ENCODE measurements at regions not wholly inside any gene's neighbourhood (a gene's known extent, or its start where the extent isn't known, plus 50 kb on each side); places are given as distances from the start of the nearest gene placed in this dataset.

DNA sequence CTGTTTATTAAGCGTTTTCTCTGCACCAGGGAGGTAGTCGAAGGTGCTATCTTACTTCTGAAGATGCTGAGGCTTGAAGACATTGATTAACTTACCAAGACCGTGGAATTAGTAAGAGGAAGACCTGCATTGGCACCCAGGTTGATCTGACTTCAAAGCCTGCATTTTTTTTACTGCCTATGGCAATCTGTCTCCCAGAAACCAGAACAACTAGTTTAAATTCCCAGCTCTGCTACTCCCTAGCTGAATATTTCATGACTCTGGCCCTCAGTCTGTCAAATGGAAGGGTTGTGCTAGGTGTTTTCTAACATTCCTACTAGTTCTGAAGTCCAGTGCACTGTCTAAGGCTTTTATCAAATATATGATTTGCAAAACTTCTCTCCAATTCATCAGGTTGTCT is 52.0 kb upstream of the GRAMD1B start:
- no peak for DNase-seq (ENCODE audit: low read depth)

- DNase-seq (ENCODE audit: low read depth) = no peak
These were observed 52.7 kb upstream of the GRAMD1B start for GRCh38 chr11:123377355-123377754.

GRCh38 chr11:123375832-123376231 is 54.2 kb upstream of the GRAMD1B start:
- DNase-seq (ENCODE audit: low read depth) = no peak

DNA sequence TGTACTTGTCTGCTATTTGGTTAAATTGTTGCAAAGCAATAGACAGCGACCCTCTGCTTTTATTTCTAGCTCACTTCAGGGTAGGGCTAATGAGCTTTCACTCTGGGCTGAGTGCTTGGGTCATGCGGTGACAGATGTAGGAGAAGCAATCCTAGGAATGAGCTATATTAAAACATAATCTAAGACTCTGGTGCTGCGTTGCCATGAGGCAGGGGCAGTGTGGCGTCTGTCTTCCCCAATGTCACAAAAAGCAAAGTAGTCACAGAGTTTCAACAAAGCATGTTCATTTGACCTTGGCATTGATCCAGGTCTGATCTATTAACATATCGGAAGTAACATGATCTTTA is 55.5 kb upstream of the GRAMD1B start:
- DNase-seq (ENCODE audit: low read depth) = no peak

- no peak for DNase-seq (ENCODE audit: low read depth)
These were observed 56.1 kb upstream of the GRAMD1B start for GRCh38 chr11:123373754-123374621.

GRCh38 chr11:123371506-123372297 is 58.4 kb upstream of the GRAMD1B start:
- no peak for DNase-seq (ENCODE audit: low read depth)

- no peak for DNase-seq (ENCODE audit: low read depth)
These were observed 63.1 kb upstream of the GRAMD1B start for GRCh38 chr11:123366924-123367323.

DNA sequence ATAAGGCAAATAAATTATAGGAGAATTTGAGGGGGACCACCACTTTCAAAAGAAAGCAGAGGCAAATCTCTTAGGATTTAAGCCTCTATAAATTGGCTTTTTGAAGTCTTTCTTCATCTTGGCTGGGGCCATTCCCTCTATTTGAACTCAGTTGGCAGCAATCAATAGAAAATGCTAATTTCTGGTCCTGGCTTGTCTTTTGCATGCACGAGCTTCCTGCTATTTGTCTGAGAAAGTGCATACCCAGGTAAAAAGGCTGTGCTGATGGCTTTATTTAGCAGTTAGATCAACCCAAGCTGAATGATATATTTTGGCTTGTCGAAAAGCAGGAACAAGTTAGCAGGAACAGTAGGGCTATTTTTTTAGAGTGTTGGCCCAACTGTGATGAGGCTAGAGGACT is 64.1 kb upstream of the GRAMD1B start:
- no peak for DNase-seq (ENCODE audit: low read depth)

GRCh38 chr11:123364080-123364479 is 66.0 kb upstream of the GRAMD1B start:
- no peak for DNase-seq (ENCODE audit: low read depth)

GRCh38 chr11:123363556-123363955 is 66.5 kb upstream of the GRAMD1B start:
- DNase-seq (ENCODE audit: low read depth) = no peak

DNA sequence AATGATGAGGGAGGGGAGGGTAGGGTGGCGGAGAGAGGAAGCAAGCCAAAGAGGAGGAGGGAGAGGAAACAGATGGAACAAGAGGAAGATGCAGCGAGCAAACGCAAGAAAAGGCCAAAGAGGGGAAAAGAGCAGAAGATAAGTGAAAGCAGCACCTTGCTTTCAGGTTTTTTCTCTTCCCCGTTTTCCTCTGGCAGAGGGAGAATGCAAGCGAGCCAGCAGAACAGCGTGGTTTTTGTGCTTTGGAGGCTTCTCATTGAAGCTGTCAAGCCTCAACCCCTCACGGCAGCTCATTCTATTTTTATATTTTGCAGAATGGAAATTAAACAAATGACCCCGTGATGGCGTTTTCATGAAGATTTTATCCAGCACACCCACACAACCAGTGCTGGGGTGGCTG is 67.1 kb upstream of the GRAMD1B start:
- DNase-seq (ENCODE audit: low read depth) = no peak

DNA sequence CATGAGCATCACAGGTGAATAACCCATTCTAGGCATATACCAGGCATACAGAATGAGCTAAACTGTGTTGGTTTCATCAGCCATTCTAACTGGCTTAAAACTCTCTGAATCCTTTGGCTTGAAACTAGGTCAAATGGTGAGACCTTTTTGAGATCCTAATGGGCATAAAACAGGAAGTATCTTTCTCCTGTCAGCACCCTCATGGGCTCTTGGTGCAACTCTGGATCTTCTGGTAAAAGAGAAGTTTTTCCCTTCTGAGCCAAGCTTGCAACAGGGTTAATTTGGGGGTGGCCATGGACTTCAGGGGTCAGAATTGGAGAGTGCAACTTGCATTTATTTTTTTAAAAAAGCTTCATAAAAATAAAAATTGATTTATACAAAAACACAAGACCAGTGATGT is 67.9 kb upstream of the GRAMD1B start:
- DNase-seq (ENCODE audit: low read depth) = no peak

DNA sequence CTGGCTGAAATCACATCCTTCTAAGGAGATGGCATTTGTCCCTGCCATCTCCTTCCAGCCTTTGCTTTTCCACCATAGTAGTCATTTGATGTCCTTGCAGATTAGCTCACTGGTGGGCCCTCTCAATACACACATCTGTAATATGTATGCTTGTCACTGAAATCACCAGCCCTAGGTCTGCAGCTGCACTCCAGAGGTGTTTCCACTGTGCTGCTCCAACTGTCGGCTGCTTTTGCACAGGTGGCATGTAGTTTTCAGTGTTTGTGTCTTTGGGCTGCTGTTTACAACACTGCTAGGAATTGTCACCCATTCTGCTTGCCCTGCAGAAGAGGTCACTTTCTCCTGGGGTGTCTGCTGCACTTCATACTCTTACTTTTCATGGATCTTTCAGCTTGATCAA is 69.0 kb upstream of the GRAMD1B start:
- no peak for DNase-seq (ENCODE audit: low read depth)

DNA sequence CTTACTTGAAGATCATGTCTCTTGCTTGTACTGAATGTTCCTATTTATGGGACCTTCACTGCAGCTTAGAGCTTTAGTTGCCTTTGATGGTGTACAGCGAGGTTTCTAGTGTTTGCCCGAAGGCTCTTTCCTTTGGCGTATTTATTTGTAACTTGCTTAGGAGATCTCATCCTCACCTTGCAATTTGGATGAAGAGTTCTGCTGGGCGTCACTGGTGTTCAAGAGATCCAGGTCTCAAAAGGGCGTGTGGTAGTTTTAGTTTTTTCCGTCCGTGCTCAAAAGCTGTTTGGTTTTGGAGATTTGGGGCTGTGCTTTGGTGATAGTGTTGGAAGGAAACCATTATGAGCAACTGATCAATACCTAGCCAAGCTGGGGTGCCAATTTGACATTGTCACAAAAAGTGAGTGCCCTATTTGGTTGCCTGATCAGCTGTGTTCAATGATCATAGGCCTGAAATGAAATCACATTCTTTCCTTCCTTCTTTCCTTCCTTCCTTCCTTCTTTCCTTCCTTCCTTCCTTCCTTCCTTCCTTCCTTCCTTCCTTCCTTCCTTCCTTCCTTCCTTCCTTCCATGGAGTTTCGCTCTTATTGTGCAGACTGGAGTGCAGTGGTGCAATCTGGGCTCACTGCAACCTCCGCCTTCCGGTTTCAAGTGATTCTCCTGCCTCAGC is 69.7 kb upstream of the GRAMD1B start:
- no peak for DNase-seq (ENCODE audit: low read depth)

DNA sequence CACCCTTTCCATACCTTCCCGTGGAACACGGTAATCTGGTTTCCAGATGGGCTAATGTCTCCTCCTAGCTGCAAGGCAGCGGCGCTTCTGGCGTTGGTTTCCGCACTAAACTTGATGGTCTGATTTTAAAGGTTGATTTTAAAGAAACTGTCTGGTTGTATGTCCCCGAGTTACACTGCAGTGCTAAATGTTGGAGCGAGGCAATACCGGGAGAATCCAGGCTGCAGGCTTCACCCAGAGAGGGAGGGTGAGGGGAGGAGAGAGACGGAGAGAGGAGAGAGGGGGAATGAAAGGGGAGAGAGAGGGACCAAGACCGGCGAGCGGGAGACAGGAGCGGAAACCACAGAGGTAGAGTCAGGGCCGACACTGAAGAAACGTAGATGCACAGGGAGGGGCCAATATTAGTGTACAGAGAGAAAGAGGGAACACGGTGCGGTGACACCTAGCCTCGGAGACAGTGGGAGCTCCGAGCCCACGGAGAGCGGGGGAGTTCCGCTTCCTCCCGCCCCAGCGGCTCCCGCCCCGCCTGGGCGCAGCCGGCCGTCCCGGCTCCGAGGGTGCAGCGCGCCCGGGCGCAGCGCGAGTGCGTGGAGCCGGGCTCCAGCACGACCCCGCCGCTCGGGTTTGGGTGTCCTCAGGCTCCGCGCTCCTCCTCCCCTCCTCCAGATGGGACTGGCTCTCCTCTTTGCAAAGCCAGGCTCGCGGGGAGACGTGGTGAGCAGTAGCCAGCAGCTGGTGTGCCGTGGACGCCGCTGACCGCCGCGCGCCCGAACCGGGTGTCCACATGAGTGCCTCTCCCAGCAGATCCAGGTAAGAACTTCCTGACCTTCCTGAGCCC is 71.9 kb upstream of the GRAMD1B start:
- DNase-seq (ENCODE audit: low read depth) = no peak

DNA sequence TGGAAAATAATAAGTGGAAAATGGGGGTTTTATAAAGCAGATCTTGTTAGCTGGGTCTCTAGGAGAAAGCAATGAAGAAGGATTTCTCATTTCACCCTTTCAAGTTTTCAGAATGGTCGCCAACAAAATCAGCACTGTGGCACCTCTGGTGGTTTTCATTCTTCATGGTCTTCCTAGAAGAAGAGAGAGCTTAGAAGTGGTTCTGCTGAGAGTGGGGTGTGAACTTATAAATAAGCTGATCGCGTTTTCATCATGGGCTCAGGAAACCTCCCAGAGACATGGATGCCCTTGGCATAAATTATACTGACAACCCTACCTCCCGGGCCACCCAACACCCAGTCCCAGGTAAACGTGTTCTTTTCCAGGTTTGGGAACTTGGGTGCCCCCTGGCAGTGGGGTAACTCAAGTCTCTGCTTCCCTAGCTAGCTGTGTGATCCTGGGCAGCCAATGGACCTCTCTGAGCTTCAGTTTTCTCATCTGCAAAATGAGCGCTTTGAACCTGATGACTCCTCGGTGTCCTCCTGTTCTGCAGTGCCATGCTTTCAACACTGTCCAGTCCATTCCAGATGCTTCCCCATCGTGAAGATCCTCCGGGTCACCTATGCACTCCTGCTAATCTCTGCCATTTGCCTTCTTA is 72.6 kb upstream of the GRAMD1B start:
- DNase-seq (ENCODE audit: low read depth) = no peak

- no peak for DNase-seq (ENCODE audit: low read depth)
These were observed 73.5 kb upstream of the GRAMD1B start for GRCh38 chr11:123356539-123356938.

GRCh38 chr11:123354371-123354975 is 75.6 kb upstream of the GRAMD1B start:
- no peak for DNase-seq (ENCODE audit: low read depth)

DNA sequence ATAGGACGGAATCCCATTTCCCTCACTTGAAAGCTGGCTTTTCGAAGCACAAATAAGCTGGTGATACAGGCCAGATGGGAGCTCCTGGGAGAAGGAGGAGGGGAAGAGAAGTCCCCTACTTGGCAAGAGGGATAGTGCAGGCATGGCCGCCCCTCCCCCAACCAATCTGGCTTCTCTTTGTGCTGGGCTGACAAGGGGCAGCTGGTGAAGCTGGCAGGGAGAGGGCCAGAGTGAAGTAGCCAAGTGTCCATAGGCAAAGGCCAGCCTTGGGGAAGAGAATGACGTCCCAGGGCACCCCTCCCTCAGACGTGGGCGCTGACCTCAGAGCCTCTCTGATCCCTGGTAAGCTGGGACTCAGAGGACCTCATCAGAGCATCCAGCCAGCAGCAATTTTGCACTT is 78.7 kb upstream of the GRAMD1B start:
- no peak for DNase-seq (ENCODE audit: low read depth)

DNA sequence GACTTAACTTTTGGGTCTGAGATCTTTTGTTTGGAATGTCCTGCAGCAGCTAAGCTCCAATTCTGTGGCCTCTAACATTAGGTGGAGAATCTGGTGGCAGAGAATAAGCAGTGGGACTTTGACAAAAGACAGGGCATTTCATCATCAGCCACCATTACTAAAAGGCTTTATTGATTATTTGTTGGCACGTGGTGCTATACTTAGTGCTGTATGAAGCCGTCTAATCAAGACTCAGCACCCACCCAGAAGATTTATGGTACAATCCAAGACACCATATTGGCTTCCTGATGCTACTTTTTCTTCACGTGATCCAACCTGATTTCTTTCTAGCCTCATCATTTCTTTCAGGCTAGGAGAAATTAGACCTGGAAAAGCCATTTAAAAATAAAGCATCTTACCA is 80.7 kb upstream of the GRAMD1B start:
- no peak for DNase-seq (ENCODE audit: low read depth)

- DNase-seq (ENCODE audit: low read depth) = no peak
These were observed 85.2 kb upstream of the GRAMD1B start for GRCh38 chr11:123344790-123345357.

All from fibroblast of gingiva (primary cell).